PFSK-1 (cell line): ENCODE measurements at regions not wholly inside any gene's neighbourhood (a gene's known extent, or its start where the extent isn't known, plus 50 kb on each side); places are given as distances from the start of the nearest gene placed in this dataset.

ENCODE experiments used
- FOXP2 ChIP-seq: optimal IDR thresholded peaks from 2 replicates; pipeline ENCODE3; 2011; ENCODE audit warnings: borderline replicate concordance, control low read depth, inconsistent platforms; ENCODE audit not compliant: insufficient read depth; ENCODE audit errors: extremely low read length, extremely low read depth
- POLR2AphosphoS5 ChIP-seq: IDR thresholded peaks from 2 replicates; pipeline ENCODE4 v1.6.1; 2012; ENCODE audit warnings: low read depth, mild to moderate bottlenecking, control low read depth, low read length, moderate library complexity
- SIN3A ChIP-seq: IDR thresholded peaks from 2 replicates; pipeline ENCODE4 v1.6.1; 2012; ENCODE audit warnings: mild to moderate bottlenecking, low read length, moderate library complexity, borderline replicate concordance; ENCODE audit not compliant: insufficient read depth
- TF ChIP-seq, protein P1 (sequence below), 2 experiments: IDR thresholded peaks; 2 replicates each; pipeline versions ENCODE4 v1.6.1 to v1.8.0; 2011 to 2012; ENCODE audit warnings: low read depth in 2 of 2, low read length in 2 of 2, control low read depth in 1 of 2, inconsistent platforms in 1 of 2, mild to moderate bottlenecking in 1 of 2, moderate library complexity in 1 of 2; ENCODE audit not compliant: insufficient read depth in 1 of 2

DNA sequence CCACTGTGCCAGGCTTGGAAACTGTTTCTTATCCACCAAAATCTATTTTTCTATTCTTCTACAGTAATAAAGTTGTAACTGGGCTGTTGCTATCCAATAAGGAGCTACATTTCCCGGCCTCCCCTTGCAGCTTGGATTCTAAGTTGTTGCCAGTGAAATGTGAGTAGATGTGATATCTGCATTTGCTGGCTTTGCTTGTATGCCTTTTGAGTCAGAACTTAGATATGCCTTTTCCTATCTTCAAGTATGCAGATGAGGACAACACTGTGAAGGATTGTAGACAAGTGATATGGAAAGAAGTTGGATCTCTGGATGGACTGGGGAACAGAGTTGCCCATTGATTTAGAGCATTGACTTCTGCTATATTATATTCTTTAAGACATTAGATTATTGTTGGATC, 236.9 kb downstream of the REEP3 start:
- TF ChIP-seq POLR2AphosphoS5: no peak
- TF ChIP-seq FOXP2: no peak
- no peak for TF ChIP-seq SIN3A
- TF ChIP-seq, protein P1, sequence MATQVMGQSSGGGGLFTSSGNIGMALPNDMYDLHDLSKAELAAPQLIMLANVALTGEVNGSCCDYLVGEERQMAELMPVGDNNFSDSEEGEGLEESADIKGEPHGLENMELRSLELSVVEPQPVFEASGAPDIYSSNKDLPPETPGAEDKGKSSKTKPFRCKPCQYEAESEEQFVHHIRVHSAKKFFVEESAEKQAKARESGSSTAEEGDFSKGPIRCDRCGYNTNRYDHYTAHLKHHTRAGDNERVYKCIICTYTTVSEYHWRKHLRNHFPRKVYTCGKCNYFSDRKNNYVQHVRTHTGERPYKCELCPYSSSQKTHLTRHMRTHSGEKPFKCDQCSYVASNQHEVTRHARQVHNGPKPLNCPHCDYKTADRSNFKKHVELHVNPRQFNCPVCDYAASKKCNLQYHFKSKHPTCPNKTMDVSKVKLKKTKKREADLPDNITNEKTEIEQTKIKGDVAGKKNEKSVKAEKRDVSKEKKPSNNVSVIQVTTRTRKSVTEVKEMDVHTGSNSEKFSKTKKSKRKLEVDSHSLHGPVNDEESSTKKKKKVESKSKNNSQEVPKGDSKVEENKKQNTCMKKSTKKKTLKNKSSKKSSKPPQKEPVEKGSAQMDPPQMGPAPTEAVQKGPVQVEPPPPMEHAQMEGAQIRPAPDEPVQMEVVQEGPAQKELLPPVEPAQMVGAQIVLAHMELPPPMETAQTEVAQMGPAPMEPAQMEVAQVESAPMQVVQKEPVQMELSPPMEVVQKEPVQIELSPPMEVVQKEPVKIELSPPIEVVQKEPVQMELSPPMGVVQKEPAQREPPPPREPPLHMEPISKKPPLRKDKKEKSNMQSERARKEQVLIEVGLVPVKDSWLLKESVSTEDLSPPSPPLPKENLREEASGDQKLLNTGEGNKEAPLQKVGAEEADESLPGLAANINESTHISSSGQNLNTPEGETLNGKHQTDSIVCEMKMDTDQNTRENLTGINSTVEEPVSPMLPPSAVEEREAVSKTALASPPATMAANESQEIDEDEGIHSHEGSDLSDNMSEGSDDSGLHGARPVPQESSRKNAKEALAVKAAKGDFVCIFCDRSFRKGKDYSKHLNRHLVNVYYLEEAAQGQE (IDR thresholded peaks at IDR 0.05; ENCODE audit: insufficient read depth in 1 of 2, low read depth in 2 of 2, low read length in 2 of 2): no peak
